GM21381 (cell line): ENCODE measurements at regions not wholly inside any gene's neighbourhood (a gene's known extent, or its start where the extent isn't known, plus 50 kb on each side); places are given as distances from the start of the nearest gene placed in this dataset.
"Not testable (repeated sequence)": the region's sequence is repeated elsewhere in the genome, so short reads cannot be mapped to it uniquely, and the experiment has no call there.

ENCODE experiments used
- ATAC-seq: cut with Tn5 transposase; IDR thresholded peaks from one replicate; pipeline ENCODE4 v1.9.1; 2021; ENCODE audit warnings: mild to moderate bottlenecking, moderate library complexity; ENCODE audit not compliant: unreplicated experiment

GRCh38 chr21:15119486-15119885, 54.7 kb upstream of the NRIP1 start:
- ATAC-seq, result no peak

GRCh38 chr21:15121097-15121654, 56.4 kb upstream of the NRIP1 start:
- ATAC-seq, result no peak

GRCh38 chr21:15121655-15122120, 56.9 kb upstream of the NRIP1 start:
- no peak for ATAC-seq

- no peak for ATAC-seq
Observed at GRCh38 chr21:15122241-15122640, 57.4 kb upstream of the NRIP1 start.

GRCh38 chr21:15124731-15125130, 59.9 kb upstream of the NRIP1 start:
- no peak for ATAC-seq

GRCh38 chr21:15126948-15127347, 62.1 kb upstream of the NRIP1 start:
- ATAC-seq, result no peak

- no peak for ATAC-seq
Observed at GRCh38 chr21:15127437-15127836, 62.6 kb upstream of the NRIP1 start.

- no peak for ATAC-seq
Observed at GRCh38 chr21:15128267-15128666, 63.5 kb upstream of the NRIP1 start.

- ATAC-seq, result not testable (repeated sequence)
Observed at GRCh38 chr21:15128714-15129113, 63.9 kb upstream of the NRIP1 start.

- ATAC-seq, result no peak
Observed at GRCh38 chr21:15130326-15130725, 65.5 kb upstream of the NRIP1 start.

GRCh38 chr21:15130751-15131150, 66.0 kb upstream of the NRIP1 start:
- no peak for ATAC-seq

- no peak for ATAC-seq
Observed at GRCh38 chr21:15132781-15133180, 68.0 kb upstream of the NRIP1 start.

- no peak for ATAC-seq
Observed at GRCh38 chr21:15134701-15135470, 70.1 kb upstream of the NRIP1 start.

- ATAC-seq, result no peak
Observed at GRCh38 chr21:15135867-15136629, 71.2 kb upstream of the NRIP1 start.

GRCh38 chr21:15138490-15138889, 73.7 kb upstream of the NRIP1 start:
- no peak for ATAC-seq

GRCh38 chr21:15139898-15140297, 75.1 kb upstream of the NRIP1 start:
- no peak for ATAC-seq

GRCh38 chr21:15140321-15141019, 75.7 kb upstream of the NRIP1 start:
- no peak for ATAC-seq

GRCh38 chr21:15141261-15141970, 76.6 kb upstream of the NRIP1 start:
- no peak for ATAC-seq

- ATAC-seq, result no peak
Observed at GRCh38 chr21:15144026-15144425, 79.2 kb upstream of the NRIP1 start.

- ATAC-seq, result no peak
Observed at GRCh38 chr21:15148437-15148836, 83.6 kb upstream of the NRIP1 start.
